IMR-90 (cell line): ENCODE measurements at regions not wholly inside any gene's neighbourhood (a gene's known extent, or its start where the extent isn't known, plus 50 kb on each side); places are given as distances from the start of the nearest gene placed in this dataset.

Experiments
- ATAC-seq: fragments of 200-7000 bp; cut with Tn5 transposase; 2 replicates; pipeline ENCODE4 v1.9.1; 2020; ENCODE audit warnings: low read depth, mild to moderate bottlenecking, moderate library complexity
- BruUV-seq: library from RNA; stranded (reverse); fragments of 400-500 nt; replicated peaks from 2 replicates; lab custom pipeline; 2021; lab: Mats Ljungman, UMichigan
- CTCF ChIA-PET: fragments of 300-600 bp; formaldehyde crosslinking; extraction: SDS; loops from one replicate; lab custom pipeline; 2021; ENCODE audit warnings: antibody characterized with exemption; lab: Yijun Ruan, JAX
- POLR2A ChIA-PET: fragments of 300-600 bp; sonication (Branson Sonifier 250); formaldehyde crosslinking; loops from one replicate; lab custom pipeline; 2022; ENCODE audit warnings: antibody characterized with exemption; ENCODE audit not compliant: unreplicated experiment; lab: Charles Lee
- DNase-seq: peaks from one replicate; pipeline ENCODE4 v3.0.0; 2013
- H2AFZ ChIP-seq: replicated peaks from 2 replicates; pipeline ENCODE3; 2013; ENCODE audit warnings: low read length, mild to moderate bottlenecking; ENCODE audit not compliant: poor library complexity
- H2AK5ac ChIP-seq: 2 replicates; pipeline ENCODE4 v1.6.1; 2013; ENCODE audit warnings: low read depth, low read length, inconsistent platforms
- H2AK9ac ChIP-seq: replicated peaks from 2 replicates; pipeline ENCODE3; 2013; ENCODE audit warnings: mild to moderate bottlenecking, low read depth, low read length, moderate library complexity; ENCODE audit not compliant: poor library complexity
- H2BK120ac ChIP-seq: 2 replicates; pipeline ENCODE4 v1.6.1; 2013; ENCODE audit warnings: low read depth, low read length, inconsistent platforms
- H2BK15ac ChIP-seq: 3 replicates; pipeline ENCODE4 v1.6.1; 2013; ENCODE audit warnings: low read depth, low read length, inconsistent platforms
- H2BK20ac ChIP-seq: 2 replicates; pipeline ENCODE4 v1.6.1; 2013; ENCODE audit warnings: low read depth, mild to moderate bottlenecking, inconsistent platforms, low read length, moderate library complexity
- H2BK5ac ChIP-seq: 2 replicates; pipeline ENCODE4 v1.6.1; 2013; ENCODE audit warnings: mild to moderate bottlenecking, low read depth, low read length, inconsistent platforms; ENCODE audit not compliant: poor library complexity, severe bottlenecking
- H3K14ac ChIP-seq: replicated peaks from 2 replicates; pipeline ENCODE4 v1.6.1; 2013; ENCODE audit warnings: low read depth, low read length, inconsistent platforms
- H3K18ac ChIP-seq: 2 replicates; pipeline ENCODE4 v1.6.1; 2013; ENCODE audit warnings: low read depth, low read length, control low read depth
- H3K23ac ChIP-seq: 2 replicates; pipeline ENCODE4 v1.6.1; 2013; ENCODE audit warnings: low read depth, low read length, inconsistent platforms
- H3K27ac ChIP-seq: 2 replicates; pipeline ENCODE4 v1.5.1; 2013; ENCODE audit warnings: mild to moderate bottlenecking, control low read depth, low read length; ENCODE audit not compliant: insufficient read depth
- H3K27me3 ChIP-seq: 2 replicates; pipeline ENCODE4 v1.6.1; 2013; ENCODE audit warnings: low read length; ENCODE audit not compliant: control insufficient read depth, insufficient read depth
- H3K36me3 ChIP-seq: 2 replicates; pipeline ENCODE4 v1.6.1; 2013; ENCODE audit warnings: low read length, mixed read lengths; ENCODE audit not compliant: control insufficient read depth, insufficient read depth
- H3K4ac ChIP-seq: 2 replicates; pipeline ENCODE4 v1.6.1; 2013; ENCODE audit warnings: low read depth, low read length, inconsistent platforms
- H3K4me1 ChIP-seq: 2 replicates; pipeline ENCODE4 v1.6.1; 2013; ENCODE audit warnings: low read length, mixed read lengths; ENCODE audit not compliant: control insufficient read depth, insufficient read depth
- H3K4me2 ChIP-seq: 2 replicates; pipeline ENCODE4 v1.6.1; 2013; ENCODE audit warnings: low read depth, mild to moderate bottlenecking, control low read depth, low read length, moderate library complexity
- H3K4me3 ChIP-seq: 2 replicates; pipeline ENCODE4 v1.5.1; 2013; ENCODE audit warnings: low read depth, mild to moderate bottlenecking, control low read depth, low read length, moderate library complexity; ENCODE audit not compliant: insufficient read depth
- H3K56ac ChIP-seq: 2 replicates; pipeline ENCODE4 v1.6.1; 2013; ENCODE audit warnings: low read length, inconsistent platforms; ENCODE audit not compliant: insufficient read depth; ENCODE audit errors: extremely low read depth
- H3K79me1 ChIP-seq, 2 experiments: 2 replicates each; pipeline ENCODE4 v1.6.1; 2013; ENCODE audit warnings: low read length in 2 of 2, inconsistent platforms in 1 of 2, low read depth in 1 of 2
- H3K9ac ChIP-seq: 2 replicates; pipeline ENCODE4 v1.6.1; 2013; ENCODE audit warnings: low read depth, low read length, control low read depth
- H3K9me1 ChIP-seq: 2 replicates; pipeline ENCODE4 v1.6.1; 2013; ENCODE audit warnings: low read length, inconsistent platforms; ENCODE audit not compliant: insufficient read depth
- H3K9me3 ChIP-seq: 2 replicates; pipeline ENCODE4 v1.6.1; 2013; ENCODE audit warnings: low read length; ENCODE audit not compliant: control insufficient read depth, insufficient read depth
- H4K20me1 ChIP-seq: 2 replicates; pipeline ENCODE4 v1.6.1; 2013; ENCODE audit warnings: low read length, inconsistent platforms; ENCODE audit not compliant: insufficient read depth
- H4K5ac ChIP-seq: 2 replicates; pipeline ENCODE4 v1.6.1; 2013; ENCODE audit warnings: mild to moderate bottlenecking, low read depth, low read length, control low read depth
- H4K8ac ChIP-seq, 2 experiments: 2 replicates each; pipeline ENCODE4 v1.6.1; 2013; ENCODE audit warnings: low read depth in 2 of 2, low read length in 2 of 2, control low read depth in 1 of 2, inconsistent platforms in 1 of 2
- H4K91ac ChIP-seq: 2 replicates; pipeline ENCODE4 v1.6.1; 2013; ENCODE audit warnings: low read depth, low read length, inconsistent platforms; ENCODE audit not compliant: insufficient read depth
- BHLHE40 ChIP-seq: fragments of 150-350 bp; IDR thresholded peaks from 2 replicates; pipeline ENCODE4 v1.6.1; 2016; ENCODE audit warnings: mild to moderate bottlenecking, low read depth, low read length
- CHD1 ChIP-seq: IDR thresholded peaks from 2 replicates; pipeline ENCODE4 v1.6.1; 2012; ENCODE audit warnings: low read depth, low read length, improper control_type of control experiment
- CTCF ChIP-seq: conservative IDR thresholded peaks from 2 replicates; pipeline ENCODE4 v1.5.1; 2012; ENCODE audit warnings: mild to moderate bottlenecking, low read depth, low read length, improper control_type of control experiment
- MAFK ChIP-seq: IDR thresholded peaks from 2 replicates; pipeline ENCODE4 v1.6.1; 2012; ENCODE audit warnings: low read depth, low read length, improper control_type of control experiment
- MAZ ChIP-seq: IDR thresholded peaks from 2 replicates; pipeline ENCODE4 v1.6.1; 2012; ENCODE audit warnings: low read depth, mild to moderate bottlenecking, low read length, improper control_type of control experiment, moderate library complexity, borderline replicate concordance
- MXI1 ChIP-seq: IDR thresholded peaks from 2 replicates; pipeline ENCODE4 v1.6.1; 2012; ENCODE audit warnings: low read depth, mild to moderate bottlenecking, low read length, moderate library complexity, borderline replicate concordance
- NFE2L2 ChIP-seq: fragments of 150-350 bp; IDR thresholded peaks from 2 replicates; pipeline ENCODE4 v1.6.1; 2016; ENCODE audit warnings: low read depth, mild to moderate bottlenecking, low read length
- POLR2A ChIP-seq: IDR thresholded peaks from 2 replicates; pipeline ENCODE4 v1.6.1; 2012; ENCODE audit warnings: mild to moderate bottlenecking, low read depth, low read length
- RAD21 ChIP-seq: IDR thresholded peaks from 2 replicates; pipeline ENCODE4 v1.6.1; 2012; ENCODE audit warnings: low read length, improper control_type of control experiment
- RFX5 ChIP-seq: IDR thresholded peaks from 2 replicates; pipeline ENCODE4 v1.8.0; 2012; ENCODE audit warnings: low read depth, mild to moderate bottlenecking, low read length, moderate library complexity
- SMC3 ChIP-seq: fragments of 150-350 bp; IDR thresholded peaks from 2 replicates; pipeline ENCODE4 v1.6.1; 2016; ENCODE audit warnings: low read depth, mild to moderate bottlenecking, antibody characterized with exemption, low read length, moderate library complexity
- USF2 ChIP-seq: fragments of 150-350 bp; IDR thresholded peaks from 2 replicates; pipeline ENCODE4 v1.6.1; 2017; ENCODE audit warnings: mild to moderate bottlenecking, antibody characterized with exemption, low read length, low read depth
- WGBS, 2 experiments: methylation state at CpG; one replicate each; pipeline versions ENCODE4 v1.1.5 to v1.1.7; 2013; ENCODE audit warnings: missing lambda C conversion rate in 2 of 2; ENCODE audit not compliant: insufficient read length in 1 of 2; ENCODE audit errors: extremely low coverage in 2 of 2; 5-methylcytosine and 5-hydroxymethylcytosine counted together
- dilution Hi-C: fragments of 300-500 bp; cut with HindIII; formaldehyde crosslinking; loops from one replicate; pipeline ENCODE4 v1.14.3; 2018; ENCODE audit warnings: low sequenced_read_pairs; ENCODE audit not compliant: unreplicated experiment
- in situ Hi-C: fragments of 300-500 bp; cut with MboI; formaldehyde crosslinking; loops from 3 replicates; pipeline ENCODE4 v1.14.3; 2019; ENCODE audit warnings: low sequenced_read_pairs, inconsistent platforms, mixed read lengths
- intact Hi-C: fragments of 100-400 bp; cut with micrococcal nuclease; formaldehyde crosslinking; loops from 2 replicates; pipeline ENCODE4 v1.10.0; 2022

GRCh38 chr6:144479991-144480390 lies 194.9 kb downstream of the UTRN start:
- no peak overlapping the region for H3K4ac ChIP-seq
- no peak overlapping the region for H3K56ac ChIP-seq
- intact Hi-C loops, result loop anchor here (10.0 kb wide), 1 partner anchor 905 kb away; no protein-coding TSS in a partner anchor
- no peak overlapping the region for H3K14ac ChIP-seq
- H4K91ac ChIP-seq, result no peak overlapping the region
- H4K8ac ChIP-seq, result no peak overlapping the region
- no peak overlapping the region for H2BK120ac ChIP-seq
- H3K27me3 ChIP-seq, result no peaks in the 10 kb centered on the region
- no peaks in the 10 kb centered on the region for H3K4me1 ChIP-seq
- dilution Hi-C loops, result no loop called here
- ATAC-seq, result no peak
- H3K36me3 ChIP-seq, result peaks cover 5% of the 10 kb centered on the region
- WGBS, 2 experiments, result no CpG with 5 or more reads among the region's 1 CpG
- TF ChIP-seq MAZ, result no peak
- no peak for TF ChIP-seq MAFK
- TF ChIP-seq BHLHE40, result no peak
- TF ChIP-seq NFE2L2, result no peak
- TF ChIP-seq CTCF, result no peak
- TF ChIP-seq MXI1, result no peak
- no peak for TF ChIP-seq CHD1
- no peak for TF ChIP-seq POLR2A
- TF ChIP-seq RAD21, result no peak
- TF ChIP-seq RFX5, result no peak
- no peak for TF ChIP-seq USF2
- TF ChIP-seq SMC3, result no peak
- H3K79me1 ChIP-seq, result no peaks in the 10 kb centered on the region
- H2BK15ac ChIP-seq, result no peak overlapping the region
- no TSS peak for BruUV-seq
- CTCF ChIA-PET, result interaction anchor here (0.9 kb wide), 1 partner anchor 9 kb away, joined by 3 read pairs; no protein-coding TSS in a partner anchor
- H3K4me2 ChIP-seq, result no peak overlapping the region
- H2BK5ac ChIP-seq, result no peak overlapping the region
- H3K18ac ChIP-seq, result no peak overlapping the region
- H3K9ac ChIP-seq, result no peak overlapping the region
- H3K9me1 ChIP-seq, result no peaks in the 10 kb centered on the region
- H4K5ac ChIP-seq, result no peak overlapping the region
- H2AK9ac ChIP-seq, result no peak overlapping the region
- no peaks in the 10 kb centered on the region for H4K20me1 ChIP-seq
- POLR2A ChIA-PET, result no interaction called here
- H3K27ac ChIP-seq, result no peak overlapping the region
- H2AK5ac ChIP-seq, result no peak overlapping the region
- H2BK20ac ChIP-seq, result no peak overlapping the region
- in situ Hi-C loops, result loop anchor here (5.0 kb wide), 2 partner anchors 193 to 378 kb away; partner anchors contain the start of gene UTRN
- H3K4me3 ChIP-seq, result no peak overlapping the region
- H3K23ac ChIP-seq, result no peak overlapping the region
- no peaks in the 10 kb centered on the region for H3K9me3 ChIP-seq
- no peak overlapping the region for H2AFZ ChIP-seq
- DNase-seq, result no peak
